ENCODE measurements at regions not wholly inside any gene's neighbourhood (a gene's known extent, or its start where the extent isn't known, plus 50 kb on each side); places are given as distances from the start of the nearest gene placed in this dataset.

DNA sequence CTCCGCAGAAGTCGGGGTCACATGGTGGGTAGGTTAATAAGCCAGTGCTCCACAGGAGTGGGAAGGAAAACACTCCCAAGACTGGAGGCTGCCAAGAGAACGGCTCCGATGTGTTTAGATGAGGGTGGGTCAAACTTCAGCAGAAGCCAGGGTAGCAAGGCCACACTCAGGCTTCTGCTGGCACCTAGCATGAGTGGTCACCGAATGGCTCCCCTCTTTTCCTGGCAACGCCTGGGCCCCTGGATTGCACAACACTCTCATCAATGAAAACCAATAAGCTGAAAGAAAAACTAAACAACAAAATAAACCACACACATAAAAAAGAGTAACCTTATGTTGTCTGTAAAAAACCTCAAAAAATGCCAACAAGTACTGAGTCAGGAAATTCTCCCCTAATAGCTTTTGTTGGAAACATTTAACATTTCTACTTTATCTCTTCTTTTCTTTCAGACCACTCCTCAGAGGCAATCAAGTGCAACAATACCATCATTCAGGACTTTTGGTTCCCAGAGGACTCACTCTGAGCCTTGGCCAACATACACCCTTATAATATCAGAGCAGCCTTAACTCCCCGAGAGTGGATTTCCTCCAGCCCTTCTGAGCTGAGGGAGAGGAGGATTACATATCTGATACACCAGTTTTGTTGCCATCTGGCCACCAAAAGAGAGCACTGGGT is 279.9 kb downstream of the ENC1 start:
- H3K36me3 Mint-ChIP-seq (ENCODE audit: low read depth, unreplicated experiment): no peaks in the 10 kb centered on the region
- no peak overlapping the region for H3K4me3 Mint-ChIP-seq (ENCODE audit: unreplicated experiment)

DNA sequence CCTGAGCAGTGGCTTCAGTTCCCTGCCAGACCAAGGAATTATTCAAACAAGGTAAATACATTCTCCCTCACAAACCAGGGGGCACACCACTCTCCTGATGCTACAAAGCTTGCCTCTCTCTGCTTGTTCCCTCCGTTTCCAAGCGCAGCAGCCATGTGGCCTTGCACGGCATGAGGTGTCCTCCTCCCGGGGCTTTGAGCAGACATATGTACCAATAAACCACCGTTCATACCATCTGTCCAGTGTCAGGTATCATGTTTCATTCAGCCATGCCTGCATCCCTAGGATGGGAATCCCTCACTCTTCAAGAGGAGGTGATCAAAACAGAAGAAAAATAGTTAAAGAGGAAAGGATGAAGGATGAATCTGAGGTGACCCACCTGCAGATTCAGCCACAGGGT is 282.7 kb downstream of the ENC1 start:
- no peak for DNase-seq (ENCODE audit: low spot score)
- Mint-ChIP-seq H3K27ac (ENCODE audit: unreplicated experiment) (peak overlapping the region; percentile 58), H3K36me3 (ENCODE audit: low read depth, unreplicated experiment) (no peaks in the 10 kb centered on the region), H3K4me3 (ENCODE audit: unreplicated experiment) (no peak overlapping the region), H3K9me3 (ENCODE audit: unreplicated experiment) (no peaks in the 10 kb centered on the region), H3K27me3 (ENCODE audit: unreplicated experiment) (no peaks in the 10 kb centered on the region), H3K4me1 (ENCODE audit: unreplicated experiment) (peaks cover 11% of the 10 kb centered on the region)
- TF ChIP-seq, protein P1, sequence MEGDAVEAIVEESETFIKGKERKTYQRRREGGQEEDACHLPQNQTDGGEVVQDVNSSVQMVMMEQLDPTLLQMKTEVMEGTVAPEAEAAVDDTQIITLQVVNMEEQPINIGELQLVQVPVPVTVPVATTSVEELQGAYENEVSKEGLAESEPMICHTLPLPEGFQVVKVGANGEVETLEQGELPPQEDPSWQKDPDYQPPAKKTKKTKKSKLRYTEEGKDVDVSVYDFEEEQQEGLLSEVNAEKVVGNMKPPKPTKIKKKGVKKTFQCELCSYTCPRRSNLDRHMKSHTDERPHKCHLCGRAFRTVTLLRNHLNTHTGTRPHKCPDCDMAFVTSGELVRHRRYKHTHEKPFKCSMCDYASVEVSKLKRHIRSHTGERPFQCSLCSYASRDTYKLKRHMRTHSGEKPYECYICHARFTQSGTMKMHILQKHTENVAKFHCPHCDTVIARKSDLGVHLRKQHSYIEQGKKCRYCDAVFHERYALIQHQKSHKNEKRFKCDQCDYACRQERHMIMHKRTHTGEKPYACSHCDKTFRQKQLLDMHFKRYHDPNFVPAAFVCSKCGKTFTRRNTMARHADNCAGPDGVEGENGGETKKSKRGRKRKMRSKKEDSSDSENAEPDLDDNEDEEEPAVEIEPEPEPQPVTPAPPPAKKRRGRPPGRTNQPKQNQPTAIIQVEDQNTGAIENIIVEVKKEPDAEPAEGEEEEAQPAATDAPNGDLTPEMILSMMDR (IDR thresholded peaks at IDR 0.05; ENCODE audit: unreplicated experiment): no peak

More for the DNA sequence above, 279.9 kb downstream of the ENC1 start:
- Mint-ChIP-seq H3K27ac (ENCODE audit: unreplicated experiment) (no peak overlapping the region), H3K9me3 (ENCODE audit: unreplicated experiment) (no peaks in the 10 kb centered on the region), H3K27me3 (ENCODE audit: unreplicated experiment) (peaks cover 4% of the 10 kb centered on the region), H3K4me1 (ENCODE audit: unreplicated experiment) (peaks cover 14% of the 10 kb centered on the region)
- no peak for DNase-seq (ENCODE audit: low spot score)
- TF ChIP-seq, protein P1 (IDR thresholded peaks at IDR 0.05; ENCODE audit: unreplicated experiment): no peak

DNA sequence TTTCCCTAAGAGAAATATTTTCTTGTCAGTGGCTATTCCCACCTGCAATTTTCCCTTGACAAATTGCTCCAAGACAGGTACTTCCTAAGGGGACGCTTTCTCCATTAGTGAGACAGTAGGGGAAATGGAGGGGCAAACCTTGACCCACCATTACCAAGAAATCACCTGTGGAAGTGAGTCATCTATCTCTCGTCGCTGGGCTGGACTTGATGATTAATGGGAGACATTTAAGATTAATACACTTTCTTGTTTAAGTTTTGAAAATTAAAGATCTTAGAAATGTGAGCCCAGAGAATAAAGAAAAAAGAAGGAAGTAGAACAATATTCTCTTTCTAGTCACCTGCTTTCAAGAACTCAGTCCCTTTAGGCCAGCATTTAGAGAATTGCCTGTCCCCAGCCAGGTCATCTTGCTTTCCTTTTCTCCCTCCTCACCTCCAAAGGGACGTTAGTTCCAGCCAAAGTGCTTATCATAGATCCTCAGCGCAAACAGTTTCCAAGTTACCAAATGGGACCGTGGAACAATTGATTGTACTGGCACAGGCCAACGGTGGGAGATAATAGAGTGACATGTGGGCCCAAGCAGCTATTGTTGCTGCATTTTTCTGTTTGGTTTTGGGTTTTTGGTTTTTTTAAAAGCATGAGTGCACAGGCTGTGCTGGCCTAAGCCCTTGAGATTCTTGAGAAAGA is 284.4 kb downstream of the ENC1 start:
- no peak overlapping the region for H3K27ac Mint-ChIP-seq (ENCODE audit: unreplicated experiment)
- TF ChIP-seq, protein P1 (IDR thresholded peaks at IDR 0.05; ENCODE audit: unreplicated experiment): no peak
- H3K9me3 Mint-ChIP-seq (ENCODE audit: unreplicated experiment): no peaks in the 10 kb centered on the region
- peaks cover 7% of the 10 kb centered on the region for H3K4me1 Mint-ChIP-seq (ENCODE audit: unreplicated experiment)
- no peak overlapping the region for H3K4me3 Mint-ChIP-seq (ENCODE audit: unreplicated experiment)
- no peak for DNase-seq (ENCODE audit: low spot score)
- H3K36me3 Mint-ChIP-seq (ENCODE audit: low read depth, unreplicated experiment): peaks cover 4% of the 10 kb centered on the region
- H3K27me3 Mint-ChIP-seq (ENCODE audit: unreplicated experiment): no peaks in the 10 kb centered on the region

DNA sequence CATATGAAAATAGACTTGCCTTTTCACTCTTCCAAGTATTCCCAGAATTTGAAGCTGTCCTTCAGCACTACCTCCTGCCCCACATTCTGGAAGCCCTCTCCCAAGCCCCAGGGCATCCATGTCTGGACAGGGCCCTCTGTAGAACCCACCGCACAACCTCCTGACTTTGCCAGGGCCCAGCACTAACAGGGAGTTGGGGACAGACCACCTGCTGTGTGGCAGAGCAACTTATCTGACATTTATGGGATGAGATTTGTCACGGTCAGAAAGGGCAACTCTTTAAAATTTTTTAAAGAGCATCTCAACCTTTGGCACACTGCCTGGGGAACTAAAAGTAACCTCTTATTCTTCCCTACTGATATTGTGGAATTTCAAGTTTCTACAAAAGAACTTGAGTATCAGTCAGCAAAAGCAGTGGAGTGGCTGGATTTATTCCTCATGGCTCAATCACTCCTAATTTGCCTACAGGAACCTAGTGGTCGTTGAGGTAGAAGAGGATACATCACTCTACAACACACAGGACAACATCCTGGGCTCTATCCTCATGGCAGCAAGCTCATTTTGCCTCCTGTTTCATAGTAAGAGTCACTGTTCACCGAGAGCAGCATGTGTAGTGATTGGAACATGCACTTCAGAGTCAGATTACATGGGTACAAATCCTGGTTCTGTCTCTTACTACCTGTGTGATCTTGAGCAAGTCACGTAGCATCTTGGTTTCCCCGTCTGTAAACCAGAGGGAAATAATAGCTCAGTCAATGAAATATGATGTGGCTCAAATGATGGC is 285.3 kb downstream of the ENC1 start:
- H3K36me3 Mint-ChIP-seq (ENCODE audit: low read depth, unreplicated experiment): peaks cover 6% of the 10 kb centered on the region
- TF ChIP-seq, protein P1 (IDR thresholded peaks at IDR 0.05; ENCODE audit: unreplicated experiment): no peak
- no peak overlapping the region for H3K27ac Mint-ChIP-seq (ENCODE audit: unreplicated experiment)
- no peaks in the 10 kb centered on the region for H3K9me3 Mint-ChIP-seq (ENCODE audit: unreplicated experiment)
- H3K4me1 Mint-ChIP-seq (ENCODE audit: unreplicated experiment): peaks cover 7% of the 10 kb centered on the region
- H3K4me3 Mint-ChIP-seq (ENCODE audit: unreplicated experiment): no peak overlapping the region
- DNase-seq (ENCODE audit: low spot score): no peak
- no peaks in the 10 kb centered on the region for H3K27me3 Mint-ChIP-seq (ENCODE audit: unreplicated experiment)

Data from endothelial cell (in vitro differentiated cells).